Ascending aorta (tissue), 2 donors: ENCODE measurements at regions not wholly inside any gene's neighbourhood (a gene's known extent, or its start where the extent isn't known, plus 50 kb on each side); places are given as distances from the start of the nearest gene placed in this dataset.

Experiments used
- DNase-seq, 2 donors: peaks; one replicate each; pipeline ENCODE4 v3.0.0-alpha.2; 2019; ENCODE audit warnings: low spot score in 2 of 2
- H3K27ac ChIP-seq, 2 donors: fragments of 200-600 bp; sonication (generic); one replicate each; pipeline ENCODE4 v1.5.1; 2016 to 2017; ENCODE audit warnings: mild to moderate bottlenecking in 1 of 2
- H3K27me3 ChIP-seq: fragments of 200-600 bp; sonication (generic); one replicate; pipeline ENCODE4 v1.5.1; 2017
- H3K36me3 ChIP-seq, 2 donors: fragments of 200-600 bp; sonication (generic); one replicate each; pipeline ENCODE4 v1.5.1; 2016
- H3K4me1 ChIP-seq, 2 donors: fragments of 200-600 bp; sonication (generic); one replicate each; pipeline ENCODE4 v1.5.1; 2016 to 2017; ENCODE audit warnings: mild to moderate bottlenecking in 1 of 2
- H3K4me3 ChIP-seq, 2 donors: fragments of 200-600 bp; sonication (generic); one replicate each; pipeline ENCODE4 v1.5.1; 2016 to 2017; ENCODE audit warnings: mild to moderate bottlenecking in 1 of 2
- H3K9me3 ChIP-seq, 2 donors: fragments of 200-600 bp; sonication (generic); one replicate each; pipeline ENCODE4 v1.5.1; 2016
- CTCF ChIP-seq, 3 experiments: fragments of 200-600 bp in 2 of 3; fragments of 450-650 bp in 1 of 3; sonication (generic) in 2 of 3; IDR thresholded peaks; one replicate each; pipeline ENCODE4 v1.5.1; 2016 to 2019; ENCODE audit warnings: antibody characterized with exemption in 3 of 3, mild to moderate bottlenecking in 1 of 3, moderate library complexity in 1 of 3
- intact Hi-C: fragments of 100-400 bp; cut with DNase I; formaldehyde crosslinking; loops from one replicate; pipeline ENCODE4 v1.15.1; 2023

- Histone ChIP-seq H3K36me3 (no peaks in the 10 kb centered on the region), H3K27me3 (no peaks in the 10 kb centered on the region), H3K4me1 (no peaks in the 10 kb centered on the region), H3K9me3 (no peaks in the 10 kb centered on the region), H3K27ac (no peak overlapping the region), H3K4me3 (no peak overlapping the region)
- DNase-seq: no peak
- TF ChIP-seq CTCF (IDR thresholded peaks at IDR 0.05): no peak
- intact Hi-C loops: no loop called here
Measured at GRCh38 chr2:225130093-225130492, 87.8 kb upstream of the DOCK10 start.

DNA sequence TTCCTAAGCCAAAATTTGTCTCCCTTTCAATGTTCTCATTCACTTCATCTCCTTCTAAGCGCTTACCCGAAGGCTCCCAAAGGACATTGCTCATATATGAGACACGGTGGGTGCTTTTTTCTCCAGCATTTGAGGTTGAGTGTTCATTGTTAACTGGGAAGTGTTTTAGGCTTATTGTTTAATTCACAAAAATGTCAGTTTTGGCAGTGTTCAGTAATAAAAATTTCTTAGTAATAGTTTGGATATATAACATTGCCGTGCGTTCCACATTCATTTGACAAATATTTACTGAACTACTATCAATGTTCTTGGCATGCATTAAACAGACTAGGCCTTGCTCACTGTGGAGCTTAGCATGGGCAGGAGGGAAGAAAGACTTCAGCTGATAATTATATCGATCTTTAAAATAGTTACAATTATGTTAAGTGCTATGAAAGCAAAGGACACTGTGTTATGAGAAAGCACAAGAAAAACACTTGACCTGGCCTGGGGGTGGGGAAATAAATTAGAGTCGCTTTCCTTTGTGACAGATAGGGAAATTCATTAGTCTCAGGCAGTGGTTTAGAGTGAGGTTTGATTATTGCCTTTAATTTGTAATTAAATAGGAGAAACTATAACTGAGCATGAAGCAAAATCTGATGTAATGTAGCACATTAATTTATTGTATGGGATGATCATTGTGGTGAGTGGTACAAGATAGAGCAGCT is 82.2 kb upstream of the DOCK10 start:
- TF ChIP-seq CTCF (IDR thresholded peaks at IDR 0.05): no peak
- no peaks in the 10 kb centered on the region for H3K9me3 ChIP-seq
- H3K4me1 ChIP-seq: no peaks in the 10 kb centered on the region
- no peaks in the 10 kb centered on the region for H3K27me3 ChIP-seq
- H3K4me3 ChIP-seq: no peak overlapping the region
- DNase-seq: no peak
- H3K27ac ChIP-seq: no peak overlapping the region
- intact Hi-C loops: loop anchor here (10.0 kb wide), 1 partner anchor 530 kb away; no protein-coding TSS in a partner anchor
- H3K36me3 ChIP-seq: no peaks in the 10 kb centered on the region

GRCh38 chr2:225122583-225123486 is 80.6 kb upstream of the DOCK10 start:
- Histone ChIP-seq H3K4me1 (no peaks in the 10 kb centered on the region), H3K27ac (no peak overlapping the region), H3K27me3 (no peaks in the 10 kb centered on the region), H3K4me3 (no peak overlapping the region), H3K36me3 (no peaks in the 10 kb centered on the region), H3K9me3 (no peaks in the 10 kb centered on the region)
- DNase-seq: no peak
- intact Hi-C loops: loop anchor here (10.0 kb wide), 1 partner anchor 532 kb away; no protein-coding TSS in a partner anchor
- TF ChIP-seq CTCF (IDR thresholded peaks at IDR 0.05): peak in 2 of 3 experiments; percentile 18 to 41

GRCh38 chr2:225122007-225122406 is 79.7 kb upstream of the DOCK10 start:
- intact Hi-C loops: loop anchor here (10.0 kb wide), 1 partner anchor 533 kb away; no protein-coding TSS in a partner anchor

DNA sequence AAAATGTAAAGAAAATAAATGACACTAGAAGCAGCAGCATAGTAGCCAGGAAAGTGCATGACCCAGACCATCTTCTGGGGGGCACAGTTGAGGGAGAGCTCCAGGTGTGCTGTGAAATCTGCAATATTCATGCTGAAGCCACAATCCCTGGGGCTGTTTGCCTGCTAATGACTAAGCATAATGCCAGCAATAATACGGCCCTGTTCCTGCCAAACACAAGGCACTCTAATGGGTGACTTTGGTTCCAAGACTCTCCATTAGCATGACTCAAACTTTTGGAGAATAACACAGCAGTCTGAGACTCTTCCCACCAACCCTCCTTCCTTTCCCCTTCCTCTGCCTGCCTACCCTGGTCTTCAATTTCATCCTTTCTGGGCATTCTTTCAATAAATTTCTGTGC is 77.9 kb upstream of the DOCK10 start:
- no peak for DNase-seq
- no peak for TF ChIP-seq CTCF (IDR thresholded peaks at IDR 0.05)
- intact Hi-C loops: loop anchor here (10.0 kb wide), 1 partner anchor 535 kb away; no protein-coding TSS in a partner anchor

More at GRCh38 chr2:225122007-225122406, 79.7 kb upstream of the DOCK10 start:
- H3K27me3 ChIP-seq: no peaks in the 10 kb centered on the region
- no peak overlapping the region for H3K4me3 ChIP-seq
- no peak for TF ChIP-seq CTCF (IDR thresholded peaks at IDR 0.05)
- H3K4me1 ChIP-seq: no peaks in the 10 kb centered on the region
- DNase-seq: no peak
- H3K9me3 ChIP-seq: no peaks in the 10 kb centered on the region
- no peak overlapping the region for H3K27ac ChIP-seq
- H3K36me3 ChIP-seq: no peaks in the 10 kb centered on the region

More for the DNA sequence above, 77.9 kb upstream of the DOCK10 start:
- no peak overlapping the region for H3K4me3 ChIP-seq
- H3K4me1 ChIP-seq: no peaks in the 10 kb centered on the region
- no peaks in the 10 kb centered on the region for H3K27me3 ChIP-seq
- no peaks in the 10 kb centered on the region for H3K36me3 ChIP-seq
- H3K27ac ChIP-seq: no peak overlapping the region
- no peaks in the 10 kb centered on the region for H3K9me3 ChIP-seq
